H1 (cell line): ENCODE measurements at regions not wholly inside any gene's neighbourhood (a gene's known extent, or its start where the extent isn't known, plus 50 kb on each side); places are given as distances from the start of the nearest gene placed in this dataset.

ENCODE experiments used
- CTCF ChIA-PET: fragments of 300-600 bp; sonication (Branson Sonifier 250); formaldehyde crosslinking; loops from one replicate; lab custom pipeline; 2021; ENCODE audit not compliant: partially characterized antibody; lab: Charles Lee
- POLR2A ChIA-PET: fragments of 300-600 bp; sonication (Branson Sonifier 250); formaldehyde crosslinking; loops from one replicate; lab custom pipeline; 2021; ENCODE audit warnings: inconsistent platforms; ENCODE audit not compliant: partially characterized antibody; lab: Charles Lee
- DNase-seq, 2 experiments: peaks; one replicate each; pipeline versions ENCODE4 v3.0.0 to v3.0.0-alpha.2; 2010 to 2022; ENCODE audit warnings: low spot score in 2 of 2, low read depth in 1 of 2, mixed read lengths in 1 of 2
- FAIRE-seq: peaks from 2 replicates; lab custom pipeline; 2011; peaks lifted over from hg19 to GRCh38; lab: Jason Lieb, UNC
- H2AFZ ChIP-seq: 2 replicates; pipeline ENCODE4 v1.8.1; 2012; ENCODE audit warnings: low read length, inconsistent platforms
- H2AK5ac ChIP-seq: 2 replicates; pipeline ENCODE4 v1.6.1; 2013; ENCODE audit warnings: low read depth, low read length
- H2BK120ac ChIP-seq: replicated peaks from 2 replicates; pipeline ENCODE3; 2013; ENCODE audit warnings: low read depth, low read length, inconsistent platforms
- H2BK12ac ChIP-seq: 2 replicates; pipeline ENCODE4 v1.6.1; 2013; ENCODE audit warnings: low read depth, low read length
- H2BK15ac ChIP-seq: 2 replicates; pipeline ENCODE4 v1.6.1; 2013; ENCODE audit warnings: low read length
- H2BK20ac ChIP-seq: 2 replicates; pipeline ENCODE4 v1.6.1; 2013; ENCODE audit warnings: low read length
- H2BK5ac ChIP-seq: 2 replicates; pipeline ENCODE4 v1.6.1; 2013; ENCODE audit warnings: low read depth, low read length
- H3K14ac ChIP-seq: 2 replicates; pipeline ENCODE4 v1.6.1; 2013; ENCODE audit warnings: inconsistent platforms; ENCODE audit not compliant: insufficient read length
- H3K18ac ChIP-seq: 2 replicates; pipeline ENCODE4 v1.6.1; 2013; ENCODE audit warnings: low read length; ENCODE audit errors: extremely low read depth
- H3K23ac ChIP-seq: 2 replicates; pipeline ENCODE4 v1.6.1; 2013; ENCODE audit warnings: inconsistent platforms; ENCODE audit not compliant: insufficient read length
- H3K23me2 ChIP-seq: 2 replicates; pipeline ENCODE4 v1.6.1; 2013; ENCODE audit warnings: low read depth, low read length
- H3K27ac ChIP-seq: 2 replicates; pipeline ENCODE4 v1.6.1; 2011; ENCODE audit warnings: low read depth, low read length, inconsistent platforms
- H3K27me3 ChIP-seq, 4 experiments: replicated peaks in 1 of 4; 1 replicate in 1 of 4; 2 replicates in 3 of 4; pipeline versions ENCODE4 v1.6.1 to v1.8.1; 2011 to 2013; ENCODE audit warnings: low read length in 3 of 4, mild to moderate bottlenecking in 3 of 4, inconsistent platforms in 2 of 4, mixed read lengths in 2 of 4, moderate library complexity in 1 of 4; ENCODE audit not compliant: control insufficient read depth in 3 of 4, insufficient read depth in 3 of 4; ENCODE audit errors: extremely low read depth in 1 of 4
- H3K36me3 ChIP-seq, 4 experiments: 2 replicates each; pipeline versions ENCODE4 v1.6.1 to v1.8.1; 2011 to 2013; ENCODE audit warnings: mild to moderate bottlenecking in 4 of 4, low read length in 3 of 4, moderate library complexity in 2 of 4, control low read depth in 1 of 4, inconsistent platforms in 1 of 4; ENCODE audit not compliant: insufficient read depth in 4 of 4, control insufficient read depth in 2 of 4
- H3K4ac ChIP-seq: replicated peaks from 2 replicates; pipeline ENCODE3; 2013; ENCODE audit warnings: low read length, low read depth, mixed read lengths, inconsistent platforms; ENCODE audit not compliant: insufficient read length
- H3K4me1 ChIP-seq, 4 experiments: replicated peaks in 1 of 4; 1 replicate in 1 of 4; 2 replicates in 3 of 4; pipeline versions ENCODE4 v1.6.1 to v1.8.1; 2011 to 2013; ENCODE audit warnings: low read length in 3 of 4, inconsistent platforms in 2 of 4, mixed read lengths in 1 of 4; ENCODE audit not compliant: insufficient read depth in 4 of 4, control insufficient read depth in 3 of 4
- H3K4me2 ChIP-seq, 2 experiments: 2 replicates each; pipeline versions ENCODE4 v1.6.1 to v1.8.1; 2011 to 2013; ENCODE audit warnings: low read depth in 2 of 2, low read length in 2 of 2, control low read depth in 1 of 2, inconsistent platforms in 1 of 2, mild to moderate bottlenecking in 1 of 2; ENCODE audit not compliant: insufficient read depth in 1 of 2
- H3K4me3 ChIP-seq, 4 experiments: fragments of 200-600, 300-600 bp in 1 of 4; sonication (generic), shearing (Covaris generic), sonication (Bioruptor Twin) in 1 of 4; 2 replicates each; pipeline versions ENCODE4 v1.5.1 to v1.8.1; 2011 to 2016; ENCODE audit warnings: low read length in 4 of 4, low read depth in 3 of 4, control low read depth in 2 of 4, inconsistent platforms in 2 of 4, mild to moderate bottlenecking in 2 of 4, mixed read lengths in 1 of 4, moderate library complexity in 1 of 4; ENCODE audit not compliant: insufficient read depth in 2 of 4; ENCODE audit errors: extremely low read depth in 1 of 4
- H3K56ac ChIP-seq: replicated peaks from 2 replicates; pipeline ENCODE3; 2013; ENCODE audit warnings: low read depth, mild to moderate bottlenecking, mixed read lengths, low read length, inconsistent platforms; ENCODE audit not compliant: insufficient read length
- H3K79me1 ChIP-seq: 2 replicates; pipeline ENCODE4 v1.6.1; 2013; ENCODE audit warnings: low read depth, low read length, control low read depth
- H3K79me2 ChIP-seq, 2 experiments: 2 replicates each; pipeline versions ENCODE4 v1.6.1 to v1.8.1; 2012 to 2013; ENCODE audit warnings: low read length in 2 of 2, mild to moderate bottlenecking in 2 of 2, inconsistent platforms in 1 of 2; ENCODE audit not compliant: insufficient read depth in 2 of 2, control insufficient read depth in 1 of 2
- H3K9ac ChIP-seq, 4 experiments: replicated peaks in 1 of 4; 1 replicate in 1 of 4; 2 replicates in 3 of 4; pipeline versions ENCODE4 v1.6.1 to v1.8.1; 2011 to 2013; ENCODE audit warnings: low read depth in 3 of 4, low read length in 3 of 4, control low read depth in 2 of 4, mild to moderate bottlenecking in 2 of 4, moderate library complexity in 2 of 4, inconsistent platforms in 1 of 4; ENCODE audit errors: extremely low read depth in 1 of 4
- H3K9me3 ChIP-seq, 2 experiments: 2 replicates each; pipeline versions ENCODE4 v1.6.1 to v1.8.1; 2012 to 2013; ENCODE audit warnings: mild to moderate bottlenecking in 2 of 2, moderate library complexity in 2 of 2, control low read depth in 1 of 2, inconsistent platforms in 1 of 2, low read depth in 1 of 2, low read length in 1 of 2, mixed read lengths in 1 of 2; ENCODE audit not compliant: insufficient read depth in 2 of 2
- H4K20me1 ChIP-seq, 2 experiments: replicated peaks in 1 of 2; 2 replicates each; pipeline versions ENCODE3 to v1.8.1; 2011 to 2013; ENCODE audit warnings: inconsistent platforms in 2 of 2, low read length in 2 of 2, mild to moderate bottlenecking in 1 of 2; ENCODE audit not compliant: insufficient read depth in 2 of 2, control insufficient read depth in 1 of 2
- H4K5ac ChIP-seq: 2 replicates; pipeline ENCODE4 v1.6.1; 2013; ENCODE audit warnings: low read length, low read depth, mixed read lengths, inconsistent platforms; ENCODE audit not compliant: insufficient read length
- H4K8ac ChIP-seq: 2 replicates; pipeline ENCODE4 v1.8.0; 2013; ENCODE audit warnings: mild to moderate bottlenecking, moderate library complexity, low read length, inconsistent platforms; ENCODE audit not compliant: insufficient read depth; ENCODE audit errors: extremely low read depth
- H4K91ac ChIP-seq: replicated peaks from 2 replicates; pipeline ENCODE3; 2013; ENCODE audit warnings: low read length, mixed read lengths, inconsistent platforms; ENCODE audit not compliant: insufficient read length
- BCL11A ChIP-seq, 2 experiments: IDR thresholded peaks; one replicate each; pipeline ENCODE4 v1.6.1; 2011; ENCODE audit warnings: low read depth in 2 of 2, low read length in 2 of 2, mild to moderate bottlenecking in 2 of 2
- KDM4A ChIP-seq: IDR thresholded peaks from one replicate; pipeline ENCODE4 v1.7.1; 2012; ENCODE audit warnings: low read depth, mild to moderate bottlenecking, moderate library complexity, low read length, inconsistent platforms; ENCODE audit not compliant: severe bottlenecking
- MAFK ChIP-seq: IDR thresholded peaks from 2 replicates; pipeline ENCODE4 v1.6.1; 2012; ENCODE audit warnings: low read depth, mild to moderate bottlenecking, improper control_type of control experiment, low read length
- POLR2A ChIP-seq, 2 experiments: IDR thresholded peaks; 1 replicate in 1 of 2; 2 replicates in 1 of 2; pipeline ENCODE4 v1.6.1; 2011; ENCODE audit warnings: low read depth in 2 of 2, low read length in 2 of 2, mild to moderate bottlenecking in 2 of 2; ENCODE audit errors: control extremely low read depth in 1 of 2
- TAF1 ChIP-seq: IDR thresholded peaks from 2 replicates; pipeline ENCODE4 v1.6.1; 2011; ENCODE audit warnings: mild to moderate bottlenecking, low read depth, low read length
- TCF12 ChIP-seq: IDR thresholded peaks from 2 replicates; pipeline ENCODE4 v1.6.1; 2011; ENCODE audit warnings: low read depth, mild to moderate bottlenecking, low read length
- WGBS, 2 experiments: shearing (Covaris generic) in 1 of 2; methylation state at CpG; one replicate each; pipeline versions ENCODE4 v1.1.6 to v1.1.7; 2013 to 2015; ENCODE audit warnings: low lambda C conversion rate in 2 of 2, mixed read lengths in 2 of 2, inconsistent platforms in 1 of 2, low coverage in 1 of 2, missing lambda C conversion rate in 1 of 2; ENCODE audit not compliant: insufficient replicate concordance in 2 of 2, insufficient coverage in 1 of 2, insufficient read length in 1 of 2; ENCODE audit errors: extremely low coverage in 1 of 2, missing lambda C conversion rate in 1 of 2; 5-methylcytosine and 5-hydroxymethylcytosine counted together

DNA sequence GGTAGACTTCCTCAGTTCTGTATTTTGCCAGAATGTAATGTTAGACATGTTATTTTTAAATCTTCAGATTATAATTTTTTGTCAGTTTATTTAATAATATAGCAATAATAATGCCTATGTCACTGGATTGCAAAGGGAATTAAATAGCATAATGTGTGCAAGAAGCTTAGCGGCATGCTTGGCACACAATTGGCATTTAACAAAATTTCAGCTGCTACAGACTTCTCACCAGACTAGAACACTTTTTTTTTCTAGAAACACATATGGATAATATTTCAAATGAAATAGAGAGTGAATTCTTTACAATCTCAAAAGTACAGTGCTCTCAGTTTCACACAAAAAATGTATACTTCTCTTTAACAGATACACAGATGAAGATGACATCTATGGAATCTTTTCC lies 757.4 kb downstream of the CDH11 start:
- Histone ChIP-seq H4K8ac (no peak overlapping the region), H2AFZ (no peak overlapping the region), H3K56ac (no peak overlapping the region), H3K4me1 (no peaks in the 10 kb centered on the region), H3K9ac (no peak overlapping the region), H3K79me1 (no peaks in the 10 kb centered on the region), H3K4me2 (no peak overlapping the region), H3K79me2 (no peaks in the 10 kb centered on the region), H2AK5ac (no peak overlapping the region), H2BK15ac (no peak overlapping the region), H3K9me3 (no peaks in the 10 kb centered on the region), H4K5ac (no peak overlapping the region), H4K91ac (no peak overlapping the region), H3K18ac (no peak overlapping the region), H2BK120ac (no peak overlapping the region), H3K23me2 (no peaks in the 10 kb centered on the region), H4K20me1 (no peaks in the 10 kb centered on the region), H2BK20ac (no peak overlapping the region), H3K4me3 (no peak overlapping the region), H3K27me3 (no peaks in the 10 kb centered on the region; a peak in 1 of 7 replicates), H3K14ac (no peak overlapping the region), H2BK12ac (no peak overlapping the region), H3K23ac (no peak overlapping the region), H3K27ac (no peak overlapping the region), H2BK5ac (no peak overlapping the region), H3K4ac (no peak overlapping the region), H3K36me3 (no peaks in the 10 kb centered on the region)
- ChIA-PET CTCF (no interaction called here), POLR2A (no interaction called here)
- 91% methylated on average over 1 of the region's 1 CpG; no CpG with 5 or more reads in 1 of the 2 experiments for WGBS, 2 experiments
- no peak for FAIRE-seq
- DNase-seq: no peak
- no peak for TF ChIP-seq TCF12
- no peak for TF ChIP-seq KDM4A
- TF ChIP-seq POLR2A (IDR thresholded peaks at IDR 0.05; ENCODE audit: control extremely low read depth in 1 of 2, low read depth in 2 of 2, low read length in 2 of 2): no peak
- no peak for TF ChIP-seq MAFK
- TF ChIP-seq BCL11A (IDR thresholded peaks at IDR 0.05; ENCODE audit: low read depth in 2 of 2, low read length in 2 of 2): no peak
- no peak for TF ChIP-seq TAF1
